ENCODE measurements at regions not wholly inside any gene's neighbourhood (a gene's known extent, or its start where the extent isn't known, plus 50 kb on each side); places are given as distances from the start of the nearest gene placed in this dataset.

GRCh38 chr13:73578251-73578875 lies 519.6 kb downstream of the KLF5 start:
- CTCF ChIA-PET: no interaction called here
- BruUV-seq (replicated peaks): no TSS peak

GRCh38 chr13:73576291-73576690 lies 517.5 kb downstream of the KLF5 start:
- DNase-seq (ENCODE audit: low read depth, low spot score): no peak
- POLR2A ChIA-PET: no interaction called here
- no TSS peak for BruUV-seq (replicated peaks)

More at GRCh38 chr13:73578251-73578875, 519.6 kb downstream of the KLF5 start:
- intact Hi-C loops (cut with micrococcal nuclease; ENCODE audit: unreplicated experiment) (no loop called here), in situ Hi-C loops (cut with HindIII; ENCODE audit: low pct_unique_long_range_greater_than_20kb, low sequenced_read_pairs) (no loop called here)
- Histone ChIP-seq H3K9me3 (ENCODE audit: control insufficient read depth, insufficient read depth, low read depth, low read length) (no peaks in the 10 kb centered on the region), H3K4me3 (ENCODE audit: low read depth in 2 of 2, low read length in 2 of 2) (no peak overlapping the region), H3K4me1 (ENCODE audit: control insufficient read depth, insufficient read depth, low read length) (no peaks in the 10 kb centered on the region), H3K27me3 (ENCODE audit: control insufficient read depth, insufficient read depth, low read length) (no peaks in the 10 kb centered on the region), H3K36me3 (ENCODE audit: control insufficient read depth, insufficient read depth, low read length) (no peaks in the 10 kb centered on the region), H3K27ac (ENCODE audit: low read length) (no peak overlapping the region)
- no peak for DNase-seq (ENCODE audit: low read depth, low spot score)
- TF ChIP-seq POLR2AphosphoS5 (IDR thresholded peaks at IDR 0.05; ENCODE audit: low read depth, low read length) (no peak), TCF7L2 (IDR thresholded peaks at IDR 0.05; ENCODE audit: low read depth, low read length) (no peak), SIN3A (IDR thresholded peaks at IDR 0.05; ENCODE audit: borderline replicate concordance, insufficient read depth, low read depth, low read length) (no peak), REST (IDR thresholded peaks at IDR 0.05; ENCODE audit: insufficient read depth in 1 of 2, low read depth in 2 of 2, low read length in 1 of 2) (no peak)
- TF ChIP-seq, protein P1, sequence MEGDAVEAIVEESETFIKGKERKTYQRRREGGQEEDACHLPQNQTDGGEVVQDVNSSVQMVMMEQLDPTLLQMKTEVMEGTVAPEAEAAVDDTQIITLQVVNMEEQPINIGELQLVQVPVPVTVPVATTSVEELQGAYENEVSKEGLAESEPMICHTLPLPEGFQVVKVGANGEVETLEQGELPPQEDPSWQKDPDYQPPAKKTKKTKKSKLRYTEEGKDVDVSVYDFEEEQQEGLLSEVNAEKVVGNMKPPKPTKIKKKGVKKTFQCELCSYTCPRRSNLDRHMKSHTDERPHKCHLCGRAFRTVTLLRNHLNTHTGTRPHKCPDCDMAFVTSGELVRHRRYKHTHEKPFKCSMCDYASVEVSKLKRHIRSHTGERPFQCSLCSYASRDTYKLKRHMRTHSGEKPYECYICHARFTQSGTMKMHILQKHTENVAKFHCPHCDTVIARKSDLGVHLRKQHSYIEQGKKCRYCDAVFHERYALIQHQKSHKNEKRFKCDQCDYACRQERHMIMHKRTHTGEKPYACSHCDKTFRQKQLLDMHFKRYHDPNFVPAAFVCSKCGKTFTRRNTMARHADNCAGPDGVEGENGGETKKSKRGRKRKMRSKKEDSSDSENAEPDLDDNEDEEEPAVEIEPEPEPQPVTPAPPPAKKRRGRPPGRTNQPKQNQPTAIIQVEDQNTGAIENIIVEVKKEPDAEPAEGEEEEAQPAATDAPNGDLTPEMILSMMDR (IDR thresholded peaks at IDR 0.05): no peak
- ATAC-seq: no peak
- POLR2A ChIA-PET: no interaction called here

More at GRCh38 chr13:73576291-73576690, 517.5 kb downstream of the KLF5 start:
- TF ChIP-seq REST (IDR thresholded peaks at IDR 0.05; ENCODE audit: insufficient read depth in 1 of 2, low read depth in 2 of 2, low read length in 1 of 2) (no peak), SIN3A (IDR thresholded peaks at IDR 0.05; ENCODE audit: borderline replicate concordance, insufficient read depth, low read depth, low read length) (no peak), POLR2AphosphoS5 (IDR thresholded peaks at IDR 0.05; ENCODE audit: low read depth, low read length) (no peak), TCF7L2 (IDR thresholded peaks at IDR 0.05; ENCODE audit: low read depth, low read length) (no peak)
- TF ChIP-seq, protein P1 (IDR thresholded peaks at IDR 0.05): no peak
- Histone ChIP-seq H3K27ac (ENCODE audit: low read length) (no peak overlapping the region), H3K4me3 (ENCODE audit: low read depth in 2 of 2, low read length in 2 of 2) (no peak overlapping the region), H3K27me3 (ENCODE audit: control insufficient read depth, insufficient read depth, low read length) (no peaks in the 10 kb centered on the region), H3K4me1 (ENCODE audit: control insufficient read depth, insufficient read depth, low read length) (no peaks in the 10 kb centered on the region), H3K36me3 (ENCODE audit: control insufficient read depth, insufficient read depth, low read length) (no peaks in the 10 kb centered on the region), H3K9me3 (ENCODE audit: control insufficient read depth, insufficient read depth, low read depth, low read length) (no peaks in the 10 kb centered on the region)
- in situ Hi-C loops (cut with HindIII; ENCODE audit: low pct_unique_long_range_greater_than_20kb, low sequenced_read_pairs) (no loop called here), intact Hi-C loops (cut with micrococcal nuclease; ENCODE audit: unreplicated experiment) (no loop called here)
- ATAC-seq: no peak
- CTCF ChIA-PET: no interaction called here
